ENCODE measurements at regions not wholly inside any gene's neighbourhood (a gene's known extent, or its start where the extent isn't known, plus 50 kb on each side); places are given as distances from the start of the nearest gene placed in this dataset.

DNA sequence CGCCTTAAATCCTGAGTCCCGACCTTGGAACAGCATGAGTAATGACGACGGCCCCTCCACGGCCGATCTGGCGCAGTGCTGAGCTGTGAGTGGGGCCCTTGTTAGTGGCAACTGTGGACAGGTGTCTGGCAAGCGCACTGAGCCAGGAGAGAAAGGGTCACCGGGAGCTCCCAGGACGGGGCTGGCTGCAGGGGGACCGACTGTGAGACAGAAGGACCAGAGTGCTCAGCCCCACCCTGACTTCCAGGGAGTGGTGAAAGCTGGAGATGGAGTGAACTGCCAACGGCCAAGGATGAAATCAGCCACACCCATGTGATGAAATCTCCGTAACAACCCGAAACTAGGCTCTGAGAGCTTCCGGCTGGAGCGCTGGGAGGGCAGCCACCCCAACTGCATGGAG is 228.6 kb downstream of the BRD1 start:
- Histone ChIP-seq H3K27ac (ENCODE audit: low read depth, low read length) (no peak overlapping the region), H3K9me2 (ENCODE audit: insufficient read depth) (no peaks in the 10 kb centered on the region), H3K9me3 (ENCODE audit: control insufficient read depth in 1 of 2, insufficient read depth in 1 of 2, low read depth in 1 of 2, low read length in 2 of 2) (no peaks in the 10 kb centered on the region), H3K79me2 (ENCODE audit: insufficient read depth, low read length) (peaks cover 71% of the 10 kb centered on the region), H3K4me3 (replicated peaks in 1 of 2; ENCODE audit: low read depth in 1 of 2, low read length in 2 of 2) (no peak overlapping the region), H3K27me3 (ENCODE audit: insufficient read depth, low read length) (no peaks in the 10 kb centered on the region), H3K9ac (ENCODE audit: low read length) (no peak overlapping the region), H4K20me1 (ENCODE audit: insufficient read depth) (no peaks in the 10 kb centered on the region), H3K4me2 (ENCODE audit: low read length) (no peak overlapping the region), H3K4me1 (ENCODE audit: control insufficient read depth in 1 of 2, insufficient read depth in 2 of 2, low read length in 2 of 2) (no peaks in the 10 kb centered on the region), H2AFZ (ENCODE audit: low read depth, low read length, poor library complexity, severe bottlenecking) (no peak overlapping the region), H3K36me3 (ENCODE audit: control insufficient read depth in 1 of 2, insufficient read depth in 2 of 2, low read length in 2 of 2) (peaks cover 0 to 23% of the 10 kb centered on the region in 2 experiments; a peak in 1 of 4 replicates)
- BruUV-seq (replicated peaks): no TSS peak
- DNase-seq (ENCODE audit: low read depth, low spot score): no peak
- RAD21 ChIA-PET (ENCODE audit: low non-redundant PET in 1 of 2, low total read pairs in 2 of 2, uncharacterized antibody in 2 of 2, unreplicated experiment in 2 of 2): no interaction called here
- POLR2A ChIA-PET: no interaction called here
- intact Hi-C loops (cut with micrococcal nuclease): no loop called here
- CTCF ChIA-PET: no interaction called here
- TF ChIP-seq ELF1 (IDR thresholded peaks at IDR 0.05; ENCODE audit: borderline replicate concordance, low read depth): no peak
- TF ChIP-seq, protein P1, sequence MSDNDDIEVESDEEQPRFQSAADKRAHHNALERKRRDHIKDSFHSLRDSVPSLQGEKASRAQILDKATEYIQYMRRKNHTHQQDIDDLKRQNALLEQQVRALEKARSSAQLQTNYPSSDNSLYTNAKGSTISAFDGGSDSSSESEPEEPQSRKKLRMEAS (IDR thresholded peaks at IDR 0.05): no peak
- TF ChIP-seq, protein P2, sequence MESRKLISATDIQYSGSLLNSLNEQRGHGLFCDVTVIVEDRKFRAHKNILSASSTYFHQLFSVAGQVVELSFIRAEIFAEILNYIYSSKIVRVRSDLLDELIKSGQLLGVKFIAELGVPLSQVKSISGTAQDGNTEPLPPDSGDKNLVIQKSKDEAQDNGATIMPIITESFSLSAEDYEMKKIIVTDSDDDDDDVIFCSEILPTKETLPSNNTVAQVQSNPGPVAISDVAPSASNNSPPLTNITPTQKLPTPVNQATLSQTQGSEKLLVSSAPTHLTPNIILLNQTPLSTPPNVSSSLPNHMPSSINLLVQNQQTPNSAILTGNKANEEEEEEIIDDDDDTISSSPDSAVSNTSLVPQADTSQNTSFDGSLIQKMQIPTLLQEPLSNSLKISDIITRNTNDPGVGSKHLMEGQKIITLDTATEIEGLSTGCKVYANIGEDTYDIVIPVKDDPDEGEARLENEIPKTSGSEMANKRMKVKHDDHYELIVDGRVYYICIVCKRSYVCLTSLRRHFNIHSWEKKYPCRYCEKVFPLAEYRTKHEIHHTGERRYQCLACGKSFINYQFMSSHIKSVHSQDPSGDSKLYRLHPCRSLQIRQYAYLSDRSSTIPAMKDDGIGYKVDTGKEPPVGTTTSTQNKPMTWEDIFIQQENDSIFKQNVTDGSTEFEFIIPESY (IDR thresholded peaks at IDR 0.05; ENCODE audit: extremely low read depth, insufficient replicate concordance, low read length): no peak
- no peak for ATAC-seq

DNA sequence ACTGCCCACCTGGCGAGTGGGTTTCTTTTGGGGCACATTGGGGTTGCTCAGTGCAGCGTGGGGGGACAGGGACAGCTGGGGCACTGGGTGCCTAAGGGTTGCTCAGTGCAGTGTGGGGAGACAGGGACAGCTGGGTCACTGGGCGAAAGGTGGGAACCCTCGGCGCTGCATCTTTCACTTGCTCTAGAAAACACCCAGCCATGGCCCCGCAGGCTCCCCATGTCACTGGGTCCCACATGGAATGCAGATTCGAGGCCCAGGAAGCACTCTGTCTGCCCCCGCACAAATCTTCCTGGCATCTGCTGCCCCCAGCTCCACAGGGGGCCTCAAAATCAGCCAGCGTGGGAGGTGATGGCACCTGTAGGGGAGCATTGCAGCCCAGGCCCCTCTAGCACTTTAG is 229.3 kb downstream of the BRD1 start:
- Histone ChIP-seq H3K9ac (ENCODE audit: low read length) (no peak overlapping the region), H4K20me1 (ENCODE audit: insufficient read depth) (no peaks in the 10 kb centered on the region), H3K27ac (ENCODE audit: low read depth, low read length) (no peak overlapping the region), H3K9me2 (ENCODE audit: insufficient read depth) (no peaks in the 10 kb centered on the region), H3K27me3 (ENCODE audit: insufficient read depth, low read length) (no peaks in the 10 kb centered on the region), H3K4me3 (replicated peaks in 1 of 2; ENCODE audit: low read depth in 1 of 2, low read length in 2 of 2) (no peak overlapping the region), H3K36me3 (ENCODE audit: control insufficient read depth in 1 of 2, insufficient read depth in 2 of 2, low read length in 2 of 2) (peaks cover 0 to 20% of the 10 kb centered on the region in 2 experiments; a peak in 1 of 4 replicates), H3K9me3 (ENCODE audit: control insufficient read depth in 1 of 2, insufficient read depth in 1 of 2, low read depth in 1 of 2, low read length in 2 of 2) (no peaks in the 10 kb centered on the region), H3K4me1 (ENCODE audit: control insufficient read depth in 1 of 2, insufficient read depth in 2 of 2, low read length in 2 of 2) (no peaks in the 10 kb centered on the region), H3K79me2 (ENCODE audit: insufficient read depth, low read length) (peaks cover 69% of the 10 kb centered on the region), H3K4me2 (ENCODE audit: low read length) (no peak overlapping the region), H2AFZ (ENCODE audit: low read depth, low read length, poor library complexity, severe bottlenecking) (no peak overlapping the region)
- no TSS peak for BruUV-seq (replicated peaks)
- intact Hi-C loops (cut with micrococcal nuclease): no loop called here
- ATAC-seq: no peak
- POLR2A ChIA-PET: no interaction called here
- RAD21 ChIA-PET (ENCODE audit: low non-redundant PET in 1 of 2, low total read pairs in 2 of 2, uncharacterized antibody in 2 of 2, unreplicated experiment in 2 of 2): no interaction called here
- CTCF ChIA-PET: no interaction called here
- no peak for DNase-seq (ENCODE audit: low read depth, low spot score)
- TF ChIP-seq POLR2AphosphoS5 (IDR thresholded peaks at IDR 0.05; ENCODE audit: low read depth, low read length) (no peak), CBX3 (IDR thresholded peaks at IDR 0.05; ENCODE audit: low read depth) (no peak), SIN3A (IDR thresholded peaks at IDR 0.05; ENCODE audit: low read depth) (no peak), ZFX (IDR thresholded peaks at IDR 0.05) (no peak), TCF7L2 (IDR thresholded peaks at IDR 0.05; ENCODE audit: borderline replicate concordance, extremely low read depth, insufficient read depth, insufficient read length) (no peak), RAD21 (IDR thresholded peaks at IDR 0.05; ENCODE audit: low read depth) (no peak), FOSL1 (IDR thresholded peaks at IDR 0.05; ENCODE audit: low read depth) (no peak), EZH2 (IDR thresholded peaks at IDR 0.05) (no peak), ELF1 (IDR thresholded peaks at IDR 0.05; ENCODE audit: borderline replicate concordance, low read depth) (no peak)
- TF ChIP-seq, protein P3, sequence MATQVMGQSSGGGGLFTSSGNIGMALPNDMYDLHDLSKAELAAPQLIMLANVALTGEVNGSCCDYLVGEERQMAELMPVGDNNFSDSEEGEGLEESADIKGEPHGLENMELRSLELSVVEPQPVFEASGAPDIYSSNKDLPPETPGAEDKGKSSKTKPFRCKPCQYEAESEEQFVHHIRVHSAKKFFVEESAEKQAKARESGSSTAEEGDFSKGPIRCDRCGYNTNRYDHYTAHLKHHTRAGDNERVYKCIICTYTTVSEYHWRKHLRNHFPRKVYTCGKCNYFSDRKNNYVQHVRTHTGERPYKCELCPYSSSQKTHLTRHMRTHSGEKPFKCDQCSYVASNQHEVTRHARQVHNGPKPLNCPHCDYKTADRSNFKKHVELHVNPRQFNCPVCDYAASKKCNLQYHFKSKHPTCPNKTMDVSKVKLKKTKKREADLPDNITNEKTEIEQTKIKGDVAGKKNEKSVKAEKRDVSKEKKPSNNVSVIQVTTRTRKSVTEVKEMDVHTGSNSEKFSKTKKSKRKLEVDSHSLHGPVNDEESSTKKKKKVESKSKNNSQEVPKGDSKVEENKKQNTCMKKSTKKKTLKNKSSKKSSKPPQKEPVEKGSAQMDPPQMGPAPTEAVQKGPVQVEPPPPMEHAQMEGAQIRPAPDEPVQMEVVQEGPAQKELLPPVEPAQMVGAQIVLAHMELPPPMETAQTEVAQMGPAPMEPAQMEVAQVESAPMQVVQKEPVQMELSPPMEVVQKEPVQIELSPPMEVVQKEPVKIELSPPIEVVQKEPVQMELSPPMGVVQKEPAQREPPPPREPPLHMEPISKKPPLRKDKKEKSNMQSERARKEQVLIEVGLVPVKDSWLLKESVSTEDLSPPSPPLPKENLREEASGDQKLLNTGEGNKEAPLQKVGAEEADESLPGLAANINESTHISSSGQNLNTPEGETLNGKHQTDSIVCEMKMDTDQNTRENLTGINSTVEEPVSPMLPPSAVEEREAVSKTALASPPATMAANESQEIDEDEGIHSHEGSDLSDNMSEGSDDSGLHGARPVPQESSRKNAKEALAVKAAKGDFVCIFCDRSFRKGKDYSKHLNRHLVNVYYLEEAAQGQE (IDR thresholded peaks at IDR 0.05; ENCODE audit: low read depth): no peak
- TF ChIP-seq, protein P4, sequence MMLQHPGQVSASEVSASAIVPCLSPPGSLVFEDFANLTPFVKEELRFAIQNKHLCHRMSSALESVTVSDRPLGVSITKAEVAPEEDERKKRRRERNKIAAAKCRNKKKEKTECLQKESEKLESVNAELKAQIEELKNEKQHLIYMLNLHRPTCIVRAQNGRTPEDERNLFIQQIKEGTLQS (IDR thresholded peaks at IDR 0.05): no peak
- TF ChIP-seq, protein P2 (IDR thresholded peaks at IDR 0.05; ENCODE audit: extremely low read depth, insufficient replicate concordance, low read length): no peak
